Erythroblast (primary cell): ENCODE measurements at regions not wholly inside any gene's neighbourhood (a gene's known extent, or its start where the extent isn't known, plus 50 kb on each side); places are given as distances from the start of the nearest gene placed in this dataset.

Experiments
- GATA1 ChIP-seq: IDR thresholded peaks from 2 replicates; pipeline ENCODE4 v1.6.1; 2011; ENCODE audit warnings: low read depth, mild to moderate bottlenecking, control low read depth, low read length, moderate library complexity
- POLR2A ChIP-seq: IDR thresholded peaks from 2 replicates; pipeline ENCODE4 v1.6.1; 2011; ENCODE audit warnings: mild to moderate bottlenecking, low read length

GRCh38 chr14:65239143-65239937 lies 137.0 kb upstream of the MAX start:
- no peak for TF ChIP-seq POLR2A
- TF ChIP-seq GATA1: no peak
